ENCODE measurements at regions not wholly inside any gene's neighbourhood (a gene's known extent, or its start where the extent isn't known, plus 50 kb on each side); places are given as distances from the start of the nearest gene placed in this dataset.

DNA sequence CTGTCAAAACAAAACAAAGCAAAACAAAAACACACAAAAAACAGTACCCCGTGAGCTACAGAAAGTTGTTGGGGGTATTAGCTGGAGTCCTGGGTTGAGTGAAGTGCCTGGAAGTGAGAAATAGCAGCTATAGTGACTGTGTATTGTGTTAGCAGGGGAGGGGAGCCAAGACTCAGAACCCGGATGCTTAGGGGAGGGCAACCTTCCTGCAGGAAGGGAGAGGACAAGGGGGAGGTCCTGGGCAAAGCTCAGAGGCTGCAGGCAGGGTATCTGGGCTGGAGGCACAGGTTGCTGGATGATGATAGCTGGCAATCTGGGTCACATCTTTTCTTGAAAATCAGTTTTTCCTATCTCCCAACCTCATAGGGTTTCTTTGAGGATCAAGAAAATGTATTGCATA lies 75.8 kb upstream of the PARD3 start:
- H3K4me2 ChIP-seq (ENCODE audit: insufficient read depth, low read length), result no peak overlapping the region
- no peak overlapping the region for H3K9ac ChIP-seq (ENCODE audit: low read depth, low read length)
- H3K27ac ChIP-seq (ENCODE audit: low read length), result no peak overlapping the region
- H3K36me3 ChIP-seq (ENCODE audit: insufficient read depth, low read length), result no peaks in the 10 kb centered on the region
- no peaks in the 10 kb centered on the region for H3K79me2 ChIP-seq (ENCODE audit: insufficient read depth, low read length)
- no peak overlapping the region for H3K4me3 ChIP-seq (ENCODE audit: low read depth in 1 of 2, low read length in 2 of 2)
- H3K4me1 ChIP-seq (ENCODE audit: insufficient read depth, low read length), result no peaks in the 10 kb centered on the region
- no peak for DNase-seq
- no peak for TF ChIP-seq EZH2 (IDR thresholded peaks at IDR 0.05; ENCODE audit: borderline replicate concordance, low read depth, low read length, severe bottlenecking)
- TF ChIP-seq, protein P1, sequence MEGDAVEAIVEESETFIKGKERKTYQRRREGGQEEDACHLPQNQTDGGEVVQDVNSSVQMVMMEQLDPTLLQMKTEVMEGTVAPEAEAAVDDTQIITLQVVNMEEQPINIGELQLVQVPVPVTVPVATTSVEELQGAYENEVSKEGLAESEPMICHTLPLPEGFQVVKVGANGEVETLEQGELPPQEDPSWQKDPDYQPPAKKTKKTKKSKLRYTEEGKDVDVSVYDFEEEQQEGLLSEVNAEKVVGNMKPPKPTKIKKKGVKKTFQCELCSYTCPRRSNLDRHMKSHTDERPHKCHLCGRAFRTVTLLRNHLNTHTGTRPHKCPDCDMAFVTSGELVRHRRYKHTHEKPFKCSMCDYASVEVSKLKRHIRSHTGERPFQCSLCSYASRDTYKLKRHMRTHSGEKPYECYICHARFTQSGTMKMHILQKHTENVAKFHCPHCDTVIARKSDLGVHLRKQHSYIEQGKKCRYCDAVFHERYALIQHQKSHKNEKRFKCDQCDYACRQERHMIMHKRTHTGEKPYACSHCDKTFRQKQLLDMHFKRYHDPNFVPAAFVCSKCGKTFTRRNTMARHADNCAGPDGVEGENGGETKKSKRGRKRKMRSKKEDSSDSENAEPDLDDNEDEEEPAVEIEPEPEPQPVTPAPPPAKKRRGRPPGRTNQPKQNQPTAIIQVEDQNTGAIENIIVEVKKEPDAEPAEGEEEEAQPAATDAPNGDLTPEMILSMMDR (IDR thresholded peaks at IDR 0.05; ENCODE audit: borderline replicate concordance, extremely low read depth, low read length, poor library complexity, severe bottlenecking), result no peak
- no peaks in the 10 kb centered on the region for H3K27me3 ChIP-seq (ENCODE audit: insufficient read depth, low read length, poor library complexity)
- no peak for ATAC-seq (ENCODE audit: insufficient read depth, low read depth)
- H3K9me3 ChIP-seq (ENCODE audit: insufficient read depth, low read length, severe bottlenecking), result no peaks in the 10 kb centered on the region
- H4K20me1 ChIP-seq (ENCODE audit: insufficient read depth, low read length), result no peaks in the 10 kb centered on the region
- H2AFZ ChIP-seq (ENCODE audit: low read depth, low read length), result no peak overlapping the region

DNA sequence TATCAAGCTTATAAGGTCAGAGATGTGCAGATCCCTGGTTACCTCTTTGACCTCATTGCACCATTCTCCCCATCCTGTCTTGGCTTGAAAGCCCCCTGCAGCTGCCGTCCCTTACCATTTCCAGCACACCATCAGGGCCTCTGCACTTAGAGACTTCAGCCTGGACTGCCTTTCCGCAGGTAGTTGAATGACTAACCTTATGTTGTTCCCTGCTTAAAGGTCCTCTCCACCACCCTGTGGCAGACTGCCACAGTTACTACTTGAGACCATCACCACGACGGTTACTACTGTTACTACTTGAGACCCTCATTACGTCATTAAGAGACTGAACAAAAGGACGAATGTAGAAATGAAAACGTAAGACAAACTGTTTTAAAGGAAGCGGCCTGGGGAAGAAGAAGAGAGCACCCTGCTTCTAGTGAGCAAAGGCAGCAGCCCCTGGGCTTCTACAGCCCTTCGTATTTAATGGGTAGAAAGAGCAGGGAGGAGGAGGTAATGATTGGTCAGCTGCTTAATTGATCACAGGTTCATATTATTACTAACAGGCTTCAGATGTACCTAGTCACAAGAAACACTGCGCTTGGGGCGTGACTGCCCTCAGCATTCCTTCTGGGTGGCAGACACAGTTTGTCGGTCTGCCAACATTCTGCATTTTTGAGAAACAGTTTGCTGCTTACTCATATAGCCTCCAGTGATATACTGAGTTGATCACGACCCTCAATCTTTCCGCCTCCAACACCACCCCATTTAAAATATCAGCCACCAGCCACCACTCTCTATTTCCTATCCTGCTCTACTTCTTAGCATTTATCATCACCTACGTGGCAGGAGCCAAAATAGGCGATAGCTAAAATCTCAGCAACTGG lies 74.1 kb upstream of the PARD3 start:
- Histone ChIP-seq H3K9me3 (ENCODE audit: insufficient read depth, low read length, severe bottlenecking) (no peaks in the 10 kb centered on the region), H3K9ac (ENCODE audit: low read depth, low read length) (no peak overlapping the region), H3K79me2 (ENCODE audit: insufficient read depth, low read length) (no peaks in the 10 kb centered on the region), H3K27me3 (ENCODE audit: insufficient read depth, low read length, poor library complexity) (no peaks in the 10 kb centered on the region), H3K4me2 (ENCODE audit: insufficient read depth, low read length) (no peak overlapping the region), H3K27ac (ENCODE audit: low read length) (no peak overlapping the region), H2AFZ (ENCODE audit: low read depth, low read length) (no peak overlapping the region), H4K20me1 (ENCODE audit: insufficient read depth, low read length) (no peaks in the 10 kb centered on the region), H3K4me1 (ENCODE audit: insufficient read depth, low read length) (peaks cover 7% of the 10 kb centered on the region), H3K36me3 (ENCODE audit: insufficient read depth, low read length) (no peaks in the 10 kb centered on the region), H3K4me3 (ENCODE audit: low read depth in 1 of 2, low read length in 2 of 2) (no peak overlapping the region)
- TF ChIP-seq, protein P1 (IDR thresholded peaks at IDR 0.05; ENCODE audit: borderline replicate concordance, extremely low read depth, low read length, poor library complexity, severe bottlenecking), result no peak
- no peak for ATAC-seq (ENCODE audit: insufficient read depth, low read depth)
- no peak for DNase-seq

DNA sequence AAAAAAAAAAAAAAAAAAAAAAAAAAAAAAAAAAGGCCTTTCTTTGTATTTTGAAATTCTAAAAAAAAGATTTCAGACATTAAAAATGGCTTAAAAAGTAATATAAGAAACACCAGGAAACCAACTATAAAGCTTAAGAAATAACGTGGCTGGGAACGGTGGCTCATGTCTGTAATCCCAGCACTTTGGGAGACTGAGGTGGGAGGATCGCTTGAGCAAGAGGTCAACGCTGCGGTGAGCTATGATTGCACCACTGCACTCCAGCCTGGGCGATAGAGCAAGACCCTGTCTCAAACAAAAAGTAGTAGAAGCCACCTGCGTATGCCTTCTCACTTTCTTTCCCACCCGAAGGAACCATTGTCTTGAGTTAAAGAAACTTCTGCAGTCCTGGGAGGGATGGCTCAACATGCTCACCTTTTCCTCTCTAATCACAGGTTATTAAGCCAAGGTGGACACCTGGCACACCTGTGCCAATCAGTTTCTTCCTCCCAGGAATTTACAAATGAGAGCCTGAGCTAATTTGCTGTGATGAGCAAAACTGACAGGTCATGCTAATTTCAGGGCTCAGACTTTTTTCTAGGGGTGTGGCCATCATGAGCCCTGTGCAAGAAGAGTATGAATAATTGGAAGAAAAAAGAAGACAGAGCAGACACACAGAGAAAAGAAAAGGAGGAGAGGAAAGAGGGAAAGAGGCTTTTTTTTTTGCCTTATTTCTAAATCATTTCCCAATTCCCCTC lies 72.0 kb upstream of the PARD3 start:
- Histone ChIP-seq H3K79me2 (ENCODE audit: insufficient read depth, low read length) (no peaks in the 10 kb centered on the region), H3K9ac (ENCODE audit: low read depth, low read length) (no peak overlapping the region), H3K4me3 (ENCODE audit: low read depth in 1 of 2, low read length in 2 of 2) (no peak overlapping the region), H3K27ac (ENCODE audit: low read length) (no peak overlapping the region), H3K4me2 (ENCODE audit: insufficient read depth, low read length) (no peak overlapping the region), H2AFZ (ENCODE audit: low read depth, low read length) (no peak overlapping the region), H3K9me3 (ENCODE audit: insufficient read depth, low read length, severe bottlenecking) (no peaks in the 10 kb centered on the region), H3K36me3 (ENCODE audit: insufficient read depth, low read length) (no peaks in the 10 kb centered on the region), H4K20me1 (ENCODE audit: insufficient read depth, low read length) (no peaks in the 10 kb centered on the region), H3K4me1 (ENCODE audit: insufficient read depth, low read length) (peaks cover 7% of the 10 kb centered on the region), H3K27me3 (ENCODE audit: insufficient read depth, low read length, poor library complexity) (no peaks in the 10 kb centered on the region)
- DNase-seq (no peak), ATAC-seq (ENCODE audit: insufficient read depth, low read depth) (no peak)
- TF ChIP-seq, protein P1 (IDR thresholded peaks at IDR 0.05; ENCODE audit: borderline replicate concordance, extremely low read depth, low read length, poor library complexity, severe bottlenecking), result no peak
- no peak for TF ChIP-seq EZH2 (IDR thresholded peaks at IDR 0.05; ENCODE audit: borderline replicate concordance, low read depth, low read length, severe bottlenecking)
